H1 (cell line): ENCODE measurements at regions not wholly inside any gene's neighbourhood (a gene's known extent, or its start where the extent isn't known, plus 50 kb on each side); places are given as distances from the start of the nearest gene placed in this dataset.

ENCODE experiments used
- CTCF ChIA-PET: fragments of 300-600 bp; sonication (Branson Sonifier 250); formaldehyde crosslinking; loops from one replicate; lab custom pipeline; 2021; ENCODE audit not compliant: partially characterized antibody; lab: Charles Lee
- POLR2A ChIA-PET: fragments of 300-600 bp; sonication (Branson Sonifier 250); formaldehyde crosslinking; loops from one replicate; lab custom pipeline; 2021; ENCODE audit warnings: inconsistent platforms; ENCODE audit not compliant: partially characterized antibody; lab: Charles Lee
- DNase-seq, 2 experiments: peaks; one replicate each; pipeline versions ENCODE4 v3.0.0 to v3.0.0-alpha.2; 2010 to 2022; ENCODE audit warnings: low spot score in 2 of 2, low read depth in 1 of 2, mixed read lengths in 1 of 2
- FAIRE-seq: peaks from 2 replicates; lab custom pipeline; 2011; peaks lifted over from hg19 to GRCh38; lab: Jason Lieb, UNC
- H2AFZ ChIP-seq: 2 replicates; pipeline ENCODE4 v1.8.1; 2012; ENCODE audit warnings: low read length, inconsistent platforms
- H2AK5ac ChIP-seq: 2 replicates; pipeline ENCODE4 v1.6.1; 2013; ENCODE audit warnings: low read depth, low read length
- H2BK120ac ChIP-seq: replicated peaks from 2 replicates; pipeline ENCODE3; 2013; ENCODE audit warnings: low read depth, low read length, inconsistent platforms
- H2BK12ac ChIP-seq: 2 replicates; pipeline ENCODE4 v1.6.1; 2013; ENCODE audit warnings: low read depth, low read length
- H2BK15ac ChIP-seq: 2 replicates; pipeline ENCODE4 v1.6.1; 2013; ENCODE audit warnings: low read length
- H2BK20ac ChIP-seq: 2 replicates; pipeline ENCODE4 v1.6.1; 2013; ENCODE audit warnings: low read length
- H2BK5ac ChIP-seq: 2 replicates; pipeline ENCODE4 v1.6.1; 2013; ENCODE audit warnings: low read depth, low read length
- H3K14ac ChIP-seq: 2 replicates; pipeline ENCODE4 v1.6.1; 2013; ENCODE audit warnings: inconsistent platforms; ENCODE audit not compliant: insufficient read length
- H3K18ac ChIP-seq: 2 replicates; pipeline ENCODE4 v1.6.1; 2013; ENCODE audit warnings: low read length; ENCODE audit errors: extremely low read depth
- H3K23ac ChIP-seq: 2 replicates; pipeline ENCODE4 v1.6.1; 2013; ENCODE audit warnings: inconsistent platforms; ENCODE audit not compliant: insufficient read length
- H3K23me2 ChIP-seq: 2 replicates; pipeline ENCODE4 v1.6.1; 2013; ENCODE audit warnings: low read depth, low read length
- H3K27ac ChIP-seq: 2 replicates; pipeline ENCODE4 v1.6.1; 2011; ENCODE audit warnings: low read depth, low read length, inconsistent platforms
- H3K27me3 ChIP-seq, 4 experiments: replicated peaks in 1 of 4; 1 replicate in 1 of 4; 2 replicates in 3 of 4; pipeline versions ENCODE4 v1.6.1 to v1.8.1; 2011 to 2013; ENCODE audit warnings: low read length in 3 of 4, mild to moderate bottlenecking in 3 of 4, inconsistent platforms in 2 of 4, mixed read lengths in 2 of 4, moderate library complexity in 1 of 4; ENCODE audit not compliant: control insufficient read depth in 3 of 4, insufficient read depth in 3 of 4; ENCODE audit errors: extremely low read depth in 1 of 4
- H3K36me3 ChIP-seq, 4 experiments: 2 replicates each; pipeline versions ENCODE4 v1.6.1 to v1.8.1; 2011 to 2013; ENCODE audit warnings: mild to moderate bottlenecking in 4 of 4, low read length in 3 of 4, moderate library complexity in 2 of 4, control low read depth in 1 of 4, inconsistent platforms in 1 of 4; ENCODE audit not compliant: insufficient read depth in 4 of 4, control insufficient read depth in 2 of 4
- H3K4ac ChIP-seq: replicated peaks from 2 replicates; pipeline ENCODE3; 2013; ENCODE audit warnings: low read length, low read depth, mixed read lengths, inconsistent platforms; ENCODE audit not compliant: insufficient read length
- H3K4me1 ChIP-seq, 4 experiments: replicated peaks in 1 of 4; 1 replicate in 1 of 4; 2 replicates in 3 of 4; pipeline versions ENCODE4 v1.6.1 to v1.8.1; 2011 to 2013; ENCODE audit warnings: low read length in 3 of 4, inconsistent platforms in 2 of 4, mixed read lengths in 1 of 4; ENCODE audit not compliant: insufficient read depth in 4 of 4, control insufficient read depth in 3 of 4
- H3K4me2 ChIP-seq, 2 experiments: 2 replicates each; pipeline versions ENCODE4 v1.6.1 to v1.8.1; 2011 to 2013; ENCODE audit warnings: low read depth in 2 of 2, low read length in 2 of 2, control low read depth in 1 of 2, inconsistent platforms in 1 of 2, mild to moderate bottlenecking in 1 of 2; ENCODE audit not compliant: insufficient read depth in 1 of 2
- H3K4me3 ChIP-seq, 4 experiments: fragments of 200-600, 300-600 bp in 1 of 4; sonication (generic), shearing (Covaris generic), sonication (Bioruptor Twin) in 1 of 4; 2 replicates each; pipeline versions ENCODE4 v1.5.1 to v1.8.1; 2011 to 2016; ENCODE audit warnings: low read length in 4 of 4, low read depth in 3 of 4, control low read depth in 2 of 4, inconsistent platforms in 2 of 4, mild to moderate bottlenecking in 2 of 4, mixed read lengths in 1 of 4, moderate library complexity in 1 of 4; ENCODE audit not compliant: insufficient read depth in 2 of 4; ENCODE audit errors: extremely low read depth in 1 of 4
- H3K56ac ChIP-seq: replicated peaks from 2 replicates; pipeline ENCODE3; 2013; ENCODE audit warnings: low read depth, mild to moderate bottlenecking, mixed read lengths, low read length, inconsistent platforms; ENCODE audit not compliant: insufficient read length
- H3K79me1 ChIP-seq: 2 replicates; pipeline ENCODE4 v1.6.1; 2013; ENCODE audit warnings: low read depth, low read length, control low read depth
- H3K79me2 ChIP-seq, 2 experiments: 2 replicates each; pipeline versions ENCODE4 v1.6.1 to v1.8.1; 2012 to 2013; ENCODE audit warnings: low read length in 2 of 2, mild to moderate bottlenecking in 2 of 2, inconsistent platforms in 1 of 2; ENCODE audit not compliant: insufficient read depth in 2 of 2, control insufficient read depth in 1 of 2
- H3K9ac ChIP-seq, 4 experiments: replicated peaks in 1 of 4; 1 replicate in 1 of 4; 2 replicates in 3 of 4; pipeline versions ENCODE4 v1.6.1 to v1.8.1; 2011 to 2013; ENCODE audit warnings: low read depth in 3 of 4, low read length in 3 of 4, control low read depth in 2 of 4, mild to moderate bottlenecking in 2 of 4, moderate library complexity in 2 of 4, inconsistent platforms in 1 of 4; ENCODE audit errors: extremely low read depth in 1 of 4
- H3K9me3 ChIP-seq, 2 experiments: 2 replicates each; pipeline versions ENCODE4 v1.6.1 to v1.8.1; 2012 to 2013; ENCODE audit warnings: mild to moderate bottlenecking in 2 of 2, moderate library complexity in 2 of 2, control low read depth in 1 of 2, inconsistent platforms in 1 of 2, low read depth in 1 of 2, low read length in 1 of 2, mixed read lengths in 1 of 2; ENCODE audit not compliant: insufficient read depth in 2 of 2
- H4K20me1 ChIP-seq, 2 experiments: replicated peaks in 1 of 2; 2 replicates each; pipeline versions ENCODE3 to v1.8.1; 2011 to 2013; ENCODE audit warnings: inconsistent platforms in 2 of 2, low read length in 2 of 2, mild to moderate bottlenecking in 1 of 2; ENCODE audit not compliant: insufficient read depth in 2 of 2, control insufficient read depth in 1 of 2
- H4K5ac ChIP-seq: 2 replicates; pipeline ENCODE4 v1.6.1; 2013; ENCODE audit warnings: low read length, low read depth, mixed read lengths, inconsistent platforms; ENCODE audit not compliant: insufficient read length
- H4K8ac ChIP-seq: 2 replicates; pipeline ENCODE4 v1.8.0; 2013; ENCODE audit warnings: mild to moderate bottlenecking, moderate library complexity, low read length, inconsistent platforms; ENCODE audit not compliant: insufficient read depth; ENCODE audit errors: extremely low read depth
- H4K91ac ChIP-seq: replicated peaks from 2 replicates; pipeline ENCODE3; 2013; ENCODE audit warnings: low read length, mixed read lengths, inconsistent platforms; ENCODE audit not compliant: insufficient read length
- ASH2L ChIP-seq: fragments of 200-600, 300-600 bp; sonication (generic); IDR thresholded peaks from one replicate; pipeline ENCODE4 v1.7.1; 2017; ENCODE audit warnings: low read length
- BACH1 ChIP-seq: IDR thresholded peaks from 2 replicates; pipeline ENCODE4 v1.6.1; 2012; ENCODE audit warnings: low read length, improper control_type of control experiment
- CREB1 ChIP-seq: IDR thresholded peaks from 2 replicates; pipeline ENCODE4 v1.6.1; 2012; ENCODE audit warnings: inconsistent platforms
- EGR1 ChIP-seq: IDR thresholded peaks from 2 replicates; pipeline ENCODE4 v1.6.1; 2011; ENCODE audit warnings: low read depth, low read length, borderline replicate concordance
- GTF2F1 ChIP-seq: IDR thresholded peaks from 2 replicates; pipeline ENCODE4 v1.6.1; 2012; ENCODE audit warnings: low read depth, low read length, improper control_type of control experiment, borderline replicate concordance
- JUN ChIP-seq: IDR thresholded peaks from 2 replicates; pipeline ENCODE4 v1.6.1; 2011; ENCODE audit warnings: low read depth, mild to moderate bottlenecking, improper control_type of control experiment, low read length
- KDM5A ChIP-seq: fragments of 200-600 bp; IDR thresholded peaks from 2 replicates; pipeline ENCODE4 v1.7.1; 2012; ENCODE audit warnings: mild to moderate bottlenecking, low read length, inconsistent platforms, mixed read lengths
- POU5F1 ChIP-seq: IDR thresholded peaks from 2 replicates; pipeline ENCODE4 v1.6.1; 2011; ENCODE audit warnings: low read depth, mild to moderate bottlenecking, low read length, moderate library complexity
- RBBP5 ChIP-seq: IDR thresholded peaks from 2 replicates; pipeline ENCODE4 v1.7.1; 2012; ENCODE audit warnings: low read depth, mild to moderate bottlenecking, inconsistent platforms, low read length, moderate library complexity, borderline replicate concordance
- SP1 ChIP-seq: IDR thresholded peaks from 2 replicates; pipeline ENCODE4 v1.6.1; 2011; ENCODE audit warnings: low read depth, low read length
- SP2 ChIP-seq: IDR thresholded peaks from 2 replicates; pipeline ENCODE4 v1.6.1; 2012; ENCODE audit warnings: mild to moderate bottlenecking, low read length, inconsistent platforms
- SUZ12 ChIP-seq: fragments of 200-600 bp; sonication (generic); IDR thresholded peaks from 2 replicates; pipeline ENCODE4 v1.6.1; 2012; ENCODE audit warnings: mild to moderate bottlenecking, inconsistent platforms, low read length, moderate library complexity, mixed read lengths
- WGBS, 2 experiments: shearing (Covaris generic) in 1 of 2; methylation state at CpG; one replicate each; pipeline versions ENCODE4 v1.1.6 to v1.1.7; 2013 to 2015; ENCODE audit warnings: low lambda C conversion rate in 2 of 2, mixed read lengths in 2 of 2, inconsistent platforms in 1 of 2, low coverage in 1 of 2, missing lambda C conversion rate in 1 of 2; ENCODE audit not compliant: insufficient replicate concordance in 2 of 2, insufficient coverage in 1 of 2, insufficient read length in 1 of 2; ENCODE audit errors: extremely low coverage in 1 of 2, missing lambda C conversion rate in 1 of 2; 5-methylcytosine and 5-hydroxymethylcytosine counted together
- TF ChIP-seq, protein P1 (sequence below), 3 experiments: IDR thresholded peaks; 1 replicate in 2 of 3; 2 replicates in 1 of 3; pipeline versions ENCODE4 v1.5.1 to v1.6.1; 2011; ENCODE audit warnings: low read length in 3 of 3, mild to moderate bottlenecking in 3 of 3, inconsistent platforms in 2 of 3, low read depth in 1 of 3, moderate library complexity in 1 of 3; ENCODE audit not compliant: insufficient read depth in 1 of 3; ENCODE audit errors: control extremely low read depth in 1 of 3

DNA sequence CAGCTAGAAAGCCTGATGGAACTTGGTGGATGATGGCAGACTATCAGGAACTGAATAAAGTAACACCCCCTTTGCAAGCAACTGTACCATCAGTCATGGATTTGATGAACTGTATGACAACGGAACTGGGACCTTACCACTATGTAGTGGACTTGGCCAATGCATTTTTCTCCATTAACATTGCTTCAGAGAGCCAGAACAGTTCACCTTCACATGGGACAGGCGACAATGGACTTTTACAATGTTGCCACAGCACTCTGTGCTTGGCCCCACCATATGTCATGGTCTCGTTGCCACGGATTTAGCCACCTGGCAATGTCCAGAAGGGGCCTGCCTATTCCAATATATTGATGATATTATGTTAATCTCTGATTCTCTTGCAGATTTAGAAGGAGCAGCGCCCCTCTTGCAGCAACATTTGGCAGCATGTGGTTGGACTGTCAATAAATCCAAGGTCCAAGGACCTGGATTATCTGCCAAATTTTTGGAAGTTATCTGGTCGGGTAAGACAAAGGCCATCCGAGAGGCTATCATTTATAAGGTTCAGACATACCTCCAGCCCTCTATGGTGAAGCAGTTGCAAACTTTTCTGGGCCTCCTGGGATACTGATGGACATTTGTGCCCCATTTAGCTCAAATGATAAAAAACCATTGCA is 52.2 kb upstream of the ZC3H15 start:
- DNase-seq = no peak
- Histone ChIP-seq H2BK120ac (no peak overlapping the region), H4K91ac (no peak overlapping the region), H3K4ac (no peak overlapping the region), H4K20me1 (no peaks in the 10 kb centered on the region), H2BK20ac (no peak overlapping the region), H2BK5ac (no peak overlapping the region), H3K18ac (no peak overlapping the region), H3K56ac (no peak overlapping the region), H3K9me3 (peaks cover 0 to 12% of the 10 kb centered on the region in 2 experiments; a peak in 1 of 4 replicates), H3K9ac (no peak overlapping the region), H3K4me1 (no peaks in the 10 kb centered on the region), H3K36me3 (0 out of 8 replicates have a peak, but pooled peaks cover 0 to 6% (median 0%) of the 10 kb centered on the region in 4 experiments), H3K79me1 (no peaks in the 10 kb centered on the region), H3K14ac (no peak overlapping the region), H3K27me3 (no peaks in the 10 kb centered on the region), H4K5ac (no peak overlapping the region), H2BK15ac (no peak overlapping the region), H2AK5ac (no peak overlapping the region), H3K27ac (no peak overlapping the region), H2AFZ (no peak overlapping the region), H3K4me2 (no peak overlapping the region), H3K23me2 (no peaks in the 10 kb centered on the region), H4K8ac (no peak overlapping the region), H2BK12ac (no peak overlapping the region), H3K23ac (no peak overlapping the region), H3K4me3 (no peak overlapping the region), H3K79me2 (no peaks in the 10 kb centered on the region)
- POLR2A ChIA-PET = no interaction called here
- FAIRE-seq = no peak
- CTCF ChIA-PET = no interaction called here
- 83% methylated on average over 7 of the region's 7 CpGs; no CpG with 5 or more reads in 1 of the 2 experiments for WGBS, 2 experiments
- TF ChIP-seq BACH1 = no peak
- TF ChIP-seq GTF2F1 = no peak
- no peak for TF ChIP-seq SP1
- TF ChIP-seq RBBP5 = no peak
- TF ChIP-seq POU5F1 = no peak
- no peak for TF ChIP-seq CREB1
- TF ChIP-seq JUN = no peak
- no peak for TF ChIP-seq SP2
- no peak for TF ChIP-seq ASH2L
- no peak for TF ChIP-seq SUZ12
- TF ChIP-seq, protein P1, sequence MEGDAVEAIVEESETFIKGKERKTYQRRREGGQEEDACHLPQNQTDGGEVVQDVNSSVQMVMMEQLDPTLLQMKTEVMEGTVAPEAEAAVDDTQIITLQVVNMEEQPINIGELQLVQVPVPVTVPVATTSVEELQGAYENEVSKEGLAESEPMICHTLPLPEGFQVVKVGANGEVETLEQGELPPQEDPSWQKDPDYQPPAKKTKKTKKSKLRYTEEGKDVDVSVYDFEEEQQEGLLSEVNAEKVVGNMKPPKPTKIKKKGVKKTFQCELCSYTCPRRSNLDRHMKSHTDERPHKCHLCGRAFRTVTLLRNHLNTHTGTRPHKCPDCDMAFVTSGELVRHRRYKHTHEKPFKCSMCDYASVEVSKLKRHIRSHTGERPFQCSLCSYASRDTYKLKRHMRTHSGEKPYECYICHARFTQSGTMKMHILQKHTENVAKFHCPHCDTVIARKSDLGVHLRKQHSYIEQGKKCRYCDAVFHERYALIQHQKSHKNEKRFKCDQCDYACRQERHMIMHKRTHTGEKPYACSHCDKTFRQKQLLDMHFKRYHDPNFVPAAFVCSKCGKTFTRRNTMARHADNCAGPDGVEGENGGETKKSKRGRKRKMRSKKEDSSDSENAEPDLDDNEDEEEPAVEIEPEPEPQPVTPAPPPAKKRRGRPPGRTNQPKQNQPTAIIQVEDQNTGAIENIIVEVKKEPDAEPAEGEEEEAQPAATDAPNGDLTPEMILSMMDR (IDR thresholded peaks at IDR 0.05; ENCODE audit: control extremely low read depth in 1 of 3, insufficient read depth in 1 of 3, low read depth in 1 of 3, low read length in 3 of 3) = no peak
- no peak for TF ChIP-seq KDM5A
- TF ChIP-seq EGR1 = no peak
